ENCODE measurements at regions not wholly inside any gene's neighbourhood (a gene's known extent, or its start where the extent isn't known, plus 50 kb on each side); places are given as distances from the start of the nearest gene placed in this dataset.
A peak's percentile ranks its signal among the peaks of the same experiment; 100 is the strongest.

DNA sequence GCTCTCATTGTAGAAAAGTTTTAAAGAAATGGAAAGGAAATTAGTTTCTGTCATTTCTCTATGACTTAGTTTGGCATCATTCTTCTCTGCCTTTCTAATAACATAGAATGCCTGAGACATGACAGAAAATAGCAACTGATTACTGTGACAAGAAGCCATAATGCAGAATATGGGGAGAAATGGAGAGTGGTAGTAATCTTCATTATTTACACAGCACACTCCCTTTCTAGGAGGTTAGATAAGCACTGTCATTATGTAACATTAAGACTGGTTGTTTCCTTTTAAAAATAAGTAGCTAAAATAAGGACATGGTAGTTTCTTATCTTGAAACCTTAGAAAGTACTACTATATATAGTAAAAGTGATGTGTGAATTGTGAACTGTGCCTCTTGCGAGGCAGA is 1227.9 kb upstream of the PABPC4L start:
- no TSS peak for BruUV-seq (replicated peaks)
- no peak overlapping the region for H3K27ac ChIP-seq

GRCh38 chr4:135418353-135418752 is 1216.8 kb upstream of the PABPC4L start:
- Histone ChIP-seq H3F3A (ENCODE audit: insufficient read depth, low read depth) (no peaks in the 10 kb centered on the region), H3K4me3 (no peak overlapping the region), H3K79me2 (ENCODE audit: low read depth) (no peaks in the 10 kb centered on the region), H3K9me3 (ENCODE audit: insufficient read depth, low read depth) (no peaks in the 10 kb centered on the region), H3K27me3 (ENCODE audit: insufficient read depth, low read depth) (no peaks in the 10 kb centered on the region), H3K36me3 (ENCODE audit: low read depth) (no peaks in the 10 kb centered on the region), H3K4me1 (replicated peaks; ENCODE audit: insufficient read depth) (no peaks in the 10 kb centered on the region), H4K20me1 (ENCODE audit: insufficient read depth) (no peaks in the 10 kb centered on the region), H3K9me2 (ENCODE audit: insufficient read depth) (no peaks in the 10 kb centered on the region), H3K4me2 (no peak overlapping the region), H3K27ac (no peak overlapping the region), H2AFZ (no peak overlapping the region)
- ChIA-PET POLR2A (ENCODE audit: unreplicated experiment) (no interaction called here), CTCF (interaction anchor here (0.7 kb wide), 1 partner anchor 32 kb away, joined by 3 read pairs; no protein-coding TSS in a partner anchor)
- TF ChIP-seq, protein P1, sequence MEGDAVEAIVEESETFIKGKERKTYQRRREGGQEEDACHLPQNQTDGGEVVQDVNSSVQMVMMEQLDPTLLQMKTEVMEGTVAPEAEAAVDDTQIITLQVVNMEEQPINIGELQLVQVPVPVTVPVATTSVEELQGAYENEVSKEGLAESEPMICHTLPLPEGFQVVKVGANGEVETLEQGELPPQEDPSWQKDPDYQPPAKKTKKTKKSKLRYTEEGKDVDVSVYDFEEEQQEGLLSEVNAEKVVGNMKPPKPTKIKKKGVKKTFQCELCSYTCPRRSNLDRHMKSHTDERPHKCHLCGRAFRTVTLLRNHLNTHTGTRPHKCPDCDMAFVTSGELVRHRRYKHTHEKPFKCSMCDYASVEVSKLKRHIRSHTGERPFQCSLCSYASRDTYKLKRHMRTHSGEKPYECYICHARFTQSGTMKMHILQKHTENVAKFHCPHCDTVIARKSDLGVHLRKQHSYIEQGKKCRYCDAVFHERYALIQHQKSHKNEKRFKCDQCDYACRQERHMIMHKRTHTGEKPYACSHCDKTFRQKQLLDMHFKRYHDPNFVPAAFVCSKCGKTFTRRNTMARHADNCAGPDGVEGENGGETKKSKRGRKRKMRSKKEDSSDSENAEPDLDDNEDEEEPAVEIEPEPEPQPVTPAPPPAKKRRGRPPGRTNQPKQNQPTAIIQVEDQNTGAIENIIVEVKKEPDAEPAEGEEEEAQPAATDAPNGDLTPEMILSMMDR (conservative IDR thresholded peaks at IDR 0.05) = peak; percentile 56
- TF ChIP-seq EZH2 (IDR thresholded peaks at IDR 0.05; ENCODE audit: low read depth) = no peak
- no peak for DNase-seq
- intact Hi-C loops (cut with micrococcal nuclease; ENCODE audit: unreplicated experiment) = no loop called here
- BruUV-seq (replicated peaks) = no TSS peak

More for the DNA sequence above, 1227.9 kb upstream of the PABPC4L start:
- TF ChIP-seq EZH2 (IDR thresholded peaks at IDR 0.05; ENCODE audit: low read depth) = no peak
- TF ChIP-seq, protein P1 (conservative IDR thresholded peaks at IDR 0.05) = no peak
- no peak for DNase-seq
- Histone ChIP-seq H3F3A (ENCODE audit: insufficient read depth, low read depth) (no peaks in the 10 kb centered on the region), H3K4me1 (replicated peaks; ENCODE audit: insufficient read depth) (no peaks in the 10 kb centered on the region), H3K4me3 (no peak overlapping the region), H2AFZ (no peak overlapping the region), H3K9me2 (ENCODE audit: insufficient read depth) (peaks cover 3% of the 10 kb centered on the region; the same call in 1 of the 2 replicates), H3K4me2 (no peak overlapping the region), H3K79me2 (ENCODE audit: low read depth) (no peaks in the 10 kb centered on the region), H3K9me3 (ENCODE audit: insufficient read depth, low read depth) (no peaks in the 10 kb centered on the region), H4K20me1 (ENCODE audit: insufficient read depth) (no peaks in the 10 kb centered on the region), H3K36me3 (ENCODE audit: low read depth) (no peaks in the 10 kb centered on the region), H3K27me3 (ENCODE audit: insufficient read depth, low read depth) (no peaks in the 10 kb centered on the region)
- ChIA-PET POLR2A (ENCODE audit: unreplicated experiment) (no interaction called here), CTCF (no interaction called here)
- intact Hi-C loops (cut with micrococcal nuclease; ENCODE audit: unreplicated experiment) = no loop called here

DNA sequence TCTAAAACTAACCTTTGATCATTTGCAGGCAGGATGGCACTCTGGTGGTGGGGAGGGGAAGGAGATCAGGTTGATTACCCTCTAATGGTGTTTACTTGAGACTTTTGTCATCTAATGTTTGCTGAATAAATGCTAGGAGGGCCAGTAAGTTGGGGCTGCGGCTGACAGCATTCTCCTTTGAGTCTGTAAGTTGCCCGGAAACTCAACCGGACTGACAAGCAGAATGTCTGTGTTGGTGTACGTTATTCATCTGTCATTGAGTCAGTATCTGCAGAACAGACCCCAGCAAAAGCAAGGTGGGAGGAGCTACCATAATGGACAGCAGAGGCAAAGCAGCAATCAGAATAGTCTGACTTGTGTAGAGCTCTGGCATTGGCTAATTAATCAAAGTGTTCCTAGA is 1210.6 kb upstream of the PABPC4L start:
- BruUV-seq (replicated peaks) = no TSS peak
- Histone ChIP-seq H3K4me2 (no peak overlapping the region), H4K20me1 (ENCODE audit: insufficient read depth) (no peaks in the 10 kb centered on the region), H3K27ac (no peak overlapping the region), H3K4me3 (no peak overlapping the region), H3F3A (ENCODE audit: insufficient read depth, low read depth) (no peaks in the 10 kb centered on the region), H3K9me2 (ENCODE audit: insufficient read depth) (no peaks in the 10 kb centered on the region), H3K79me2 (ENCODE audit: low read depth) (no peaks in the 10 kb centered on the region), H3K27me3 (ENCODE audit: insufficient read depth, low read depth) (no peaks in the 10 kb centered on the region), H3K36me3 (ENCODE audit: low read depth) (no peaks in the 10 kb centered on the region), H3K9me3 (ENCODE audit: insufficient read depth, low read depth) (no peaks in the 10 kb centered on the region), H2AFZ (no peak overlapping the region), H3K4me1 (replicated peaks; ENCODE audit: insufficient read depth) (no peaks in the 10 kb centered on the region)
- DNase-seq = no peak
- intact Hi-C loops (cut with micrococcal nuclease; ENCODE audit: unreplicated experiment) = no loop called here
- ChIA-PET CTCF (no interaction called here), POLR2A (ENCODE audit: unreplicated experiment) (no interaction called here)
- no peak for TF ChIP-seq EZH2 (IDR thresholded peaks at IDR 0.05; ENCODE audit: low read depth)
- TF ChIP-seq, protein P1 (conservative IDR thresholded peaks at IDR 0.05) = no peak
